HG03460 (cell line): ENCODE measurements at regions not wholly inside any gene's neighbourhood (a gene's known extent, or its start where the extent isn't known, plus 50 kb on each side); places are given as distances from the start of the nearest gene placed in this dataset.
"Not testable (repeated sequence)": the region's sequence is repeated elsewhere in the genome, so short reads cannot be mapped to it uniquely, and the experiment has no call there.

Experiments used
- ATAC-seq: cut with Tn5 transposase; IDR thresholded peaks from one replicate; pipeline ENCODE4 v1.9.1; 2021; ENCODE audit not compliant: unreplicated experiment

DNA sequence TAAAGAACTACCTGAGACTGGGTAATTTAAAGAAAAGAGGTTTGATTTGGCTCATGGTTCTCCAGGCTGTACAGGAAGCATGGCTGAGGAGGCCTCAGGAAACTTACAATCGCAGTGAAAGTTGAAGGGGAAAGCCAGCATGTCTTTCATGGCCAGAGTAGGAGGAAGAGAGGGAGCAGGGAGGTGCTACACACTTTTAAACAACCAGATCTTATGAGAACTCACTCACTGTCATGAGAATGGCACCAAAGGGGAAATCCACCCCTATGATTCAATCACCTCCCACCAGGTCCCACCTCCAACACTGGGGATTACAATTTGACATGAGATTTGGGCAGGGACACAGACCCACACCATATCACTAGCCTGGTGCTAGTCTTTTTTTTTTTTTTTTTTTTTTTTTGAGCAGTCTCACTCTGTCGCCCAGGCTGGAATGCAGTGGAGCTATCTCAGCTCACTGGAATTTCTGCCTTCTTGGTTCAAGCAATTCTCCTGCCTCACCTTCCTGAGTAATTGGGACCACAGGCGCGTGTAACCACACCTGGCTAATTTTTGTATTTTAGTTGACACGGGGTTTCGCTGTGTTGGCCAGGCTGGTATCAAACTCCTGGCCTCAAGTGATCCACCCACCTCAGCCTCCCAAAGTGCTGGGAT is 56.4 kb upstream of the AUTS2 start:
- ATAC-seq: not testable (repeated sequence)

DNA sequence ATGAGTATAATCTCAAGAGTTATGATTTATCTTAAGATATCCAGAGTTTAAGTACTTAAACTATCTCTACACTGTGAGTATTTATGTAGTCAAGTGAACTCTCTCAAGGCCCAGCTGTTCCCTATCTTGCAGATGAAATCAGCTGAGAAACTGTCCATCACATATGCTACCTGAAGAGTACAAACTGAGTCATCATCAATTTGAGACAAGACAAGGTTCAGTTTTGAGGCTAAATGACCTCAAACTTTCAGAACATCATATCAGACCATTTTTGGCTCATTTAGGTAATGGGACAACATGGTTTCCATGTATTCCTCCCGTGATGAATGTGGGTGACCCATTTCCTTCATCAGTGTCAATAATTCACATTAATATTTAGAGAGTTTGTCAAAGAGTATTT is 53.1 kb upstream of the AUTS2 start:
- ATAC-seq: no peak
